ENCODE measurements at regions not wholly inside any gene's neighbourhood (a gene's known extent, or its start where the extent isn't known, plus 50 kb on each side); places are given as distances from the start of the nearest gene placed in this dataset.

- no peaks in the 10 kb centered on the region for H3K27me3 ChIP-seq (replicated peaks; ENCODE audit: insufficient read depth)
- no peak for DNase-seq
- H3K4me2 ChIP-seq (ENCODE audit: unreplicated experiment) = no peak overlapping the region
- no peak overlapping the region for H3K4me3 ChIP-seq
- TF ChIP-seq EZH2phosphoT487 (IDR thresholded peaks at IDR 0.05; ENCODE audit: insufficient read depth, low read depth) = no peak
- no peak for TF ChIP-seq EZH2 (IDR thresholded peaks at IDR 0.05; ENCODE audit: insufficient read depth, poor library complexity, severe bottlenecking)
- no peaks in the 10 kb centered on the region for H3K36me3 ChIP-seq (ENCODE audit: low read depth)
- no peaks in the 10 kb centered on the region for H3K4me1 ChIP-seq (ENCODE audit: insufficient read depth)
- WGBS, 2 experiments (ENCODE audit: low coverage in 1 of 2, low lambda C conversion rate in 2 of 2, missing lambda C conversion rate in 2 of 2) = 50 to 53% methylated on average over 12 of the region's 12 CpGs
- no peak overlapping the region for H3K27ac ChIP-seq
- H3K9me2 ChIP-seq (ENCODE audit: insufficient read depth) = no peaks in the 10 kb centered on the region
- no peak overlapping the region for H2AFZ ChIP-seq
- H3F3A ChIP-seq (ENCODE audit: insufficient read depth) = no peaks in the 10 kb centered on the region
- no peaks in the 10 kb centered on the region for H3K79me2 ChIP-seq (ENCODE audit: insufficient read depth)
- in situ Hi-C loops (cut with MboI) = no loop called here
- H3K9me3 ChIP-seq (ENCODE audit: low read depth) = no peaks in the 10 kb centered on the region
- H4K20me1 ChIP-seq (ENCODE audit: insufficient read depth) = no peaks in the 10 kb centered on the region
- no peak overlapping the region for H3K9ac ChIP-seq
Observed at GRCh38 chr22:48724899-48725298, 1102.8 kb downstream of the BRD1 start.

GRCh38 chr22:48722661-48723060, 1105.0 kb downstream of the BRD1 start:
- DNase-seq = no peak
- TF ChIP-seq EZH2 (IDR thresholded peaks at IDR 0.05; ENCODE audit: insufficient read depth, poor library complexity, severe bottlenecking) (no peak), EZH2phosphoT487 (IDR thresholded peaks at IDR 0.05; ENCODE audit: insufficient read depth, low read depth) (no peak)
- no peaks in the 10 kb centered on the region for H3F3A ChIP-seq (ENCODE audit: insufficient read depth)
- H3K4me1 ChIP-seq (ENCODE audit: insufficient read depth) = no peaks in the 10 kb centered on the region
- no peaks in the 10 kb centered on the region for H3K79me2 ChIP-seq (ENCODE audit: insufficient read depth)
- H2AFZ ChIP-seq = no peak overlapping the region
- no peaks in the 10 kb centered on the region for H4K20me1 ChIP-seq (ENCODE audit: insufficient read depth)
- H3K9me2 ChIP-seq (ENCODE audit: insufficient read depth) = no peaks in the 10 kb centered on the region
- in situ Hi-C loops (cut with MboI) = no loop called here
- H3K27me3 ChIP-seq (replicated peaks; ENCODE audit: insufficient read depth) = no peaks in the 10 kb centered on the region
- H3K9me3 ChIP-seq (ENCODE audit: low read depth) = no peaks in the 10 kb centered on the region
- H3K4me2 ChIP-seq (ENCODE audit: unreplicated experiment) = no peak overlapping the region
- H3K27ac ChIP-seq = no peak overlapping the region
- H3K9ac ChIP-seq = no peak overlapping the region
- 43 to 51% methylated on average over 10 of the region's 10 CpGs for WGBS, 2 experiments (ENCODE audit: low coverage in 1 of 2, low lambda C conversion rate in 2 of 2, missing lambda C conversion rate in 2 of 2)
- H3K4me3 ChIP-seq = no peak overlapping the region
- no peaks in the 10 kb centered on the region for H3K36me3 ChIP-seq (ENCODE audit: low read depth)

- no peaks in the 10 kb centered on the region for H3K27me3 ChIP-seq (replicated peaks; ENCODE audit: insufficient read depth)
- no peaks in the 10 kb centered on the region for H3K9me2 ChIP-seq (ENCODE audit: insufficient read depth)
- in situ Hi-C loops (cut with MboI) = no loop called here
- no peaks in the 10 kb centered on the region for H3K9me3 ChIP-seq (ENCODE audit: low read depth)
- H3K4me1 ChIP-seq (ENCODE audit: insufficient read depth) = no peaks in the 10 kb centered on the region
- H3F3A ChIP-seq (ENCODE audit: insufficient read depth) = no peaks in the 10 kb centered on the region
- H3K4me3 ChIP-seq = no peak overlapping the region
- no peaks in the 10 kb centered on the region for H3K79me2 ChIP-seq (ENCODE audit: insufficient read depth)
- WGBS, 2 experiments (ENCODE audit: low coverage in 1 of 2, low lambda C conversion rate in 2 of 2, missing lambda C conversion rate in 2 of 2) = 10 to 15% methylated on average over 3 of the region's 3 CpGs
- H3K4me2 ChIP-seq (ENCODE audit: unreplicated experiment) = no peak overlapping the region
- H3K27ac ChIP-seq = no peak overlapping the region
- no peaks in the 10 kb centered on the region for H4K20me1 ChIP-seq (ENCODE audit: insufficient read depth)
- DNase-seq = no peak
- H2AFZ ChIP-seq = no peak overlapping the region
- no peak for TF ChIP-seq EZH2phosphoT487 (IDR thresholded peaks at IDR 0.05; ENCODE audit: insufficient read depth, low read depth)
- no peaks in the 10 kb centered on the region for H3K36me3 ChIP-seq (ENCODE audit: low read depth)
- H3K9ac ChIP-seq = no peak overlapping the region
Observed at GRCh38 chr22:48721395-48721669, 1106.3 kb downstream of the BRD1 start.

- DNase-seq = no peak
- no peak overlapping the region for H3K4me2 ChIP-seq (ENCODE audit: unreplicated experiment)
- no peak overlapping the region for H2AFZ ChIP-seq
- no peaks in the 10 kb centered on the region for H3K27me3 ChIP-seq (replicated peaks; ENCODE audit: insufficient read depth)
- no peaks in the 10 kb centered on the region for H3K36me3 ChIP-seq (ENCODE audit: low read depth)
- H3K27ac ChIP-seq = no peak overlapping the region
- TF ChIP-seq EZH2 (IDR thresholded peaks at IDR 0.05; ENCODE audit: insufficient read depth, poor library complexity, severe bottlenecking) = no peak
- no peak for TF ChIP-seq EZH2phosphoT487 (IDR thresholded peaks at IDR 0.05; ENCODE audit: insufficient read depth, low read depth)
- 53 to 63% methylated on average over 19 to 20 of the region's 20 CpGs for WGBS, 2 experiments (ENCODE audit: low coverage in 1 of 2, low lambda C conversion rate in 2 of 2, missing lambda C conversion rate in 2 of 2)
- H3K4me1 ChIP-seq (ENCODE audit: insufficient read depth) = no peaks in the 10 kb centered on the region
- in situ Hi-C loops (cut with MboI) = no loop called here
- no peaks in the 10 kb centered on the region for H3K79me2 ChIP-seq (ENCODE audit: insufficient read depth)
- H3K9me3 ChIP-seq (ENCODE audit: low read depth) = no peaks in the 10 kb centered on the region
- no peaks in the 10 kb centered on the region for H3K9me2 ChIP-seq (ENCODE audit: insufficient read depth)
- H4K20me1 ChIP-seq (ENCODE audit: insufficient read depth) = no peaks in the 10 kb centered on the region
- no peaks in the 10 kb centered on the region for H3F3A ChIP-seq (ENCODE audit: insufficient read depth)
- no peak overlapping the region for H3K9ac ChIP-seq
- no peak overlapping the region for H3K4me3 ChIP-seq
Observed at GRCh38 chr22:48720662-48721394, 1106.8 kb downstream of the BRD1 start.
